GM19455 (cell line): ENCODE measurements at regions not wholly inside any gene's neighbourhood (a gene's known extent, or its start where the extent isn't known, plus 50 kb on each side); places are given as distances from the start of the nearest gene placed in this dataset.
"Not testable (repeated sequence)": the region's sequence is repeated elsewhere in the genome, so short reads cannot be mapped to it uniquely, and the experiment has no call there.

Source experiments
- ATAC-seq: cut with Tn5 transposase; IDR thresholded peaks from one replicate; pipeline ENCODE4 v1.9.1; 2021; ENCODE audit not compliant: unreplicated experiment

GRCh38 chr9:65421486-65421885, 136.5 kb upstream of the FOXD4L5 start:
- ATAC-seq, result not testable (repeated sequence)

GRCh38 chr9:65420771-65421170, 135.8 kb upstream of the FOXD4L5 start:
- ATAC-seq, result no peak

GRCh38 chr9:65418966-65419365, 134.0 kb upstream of the FOXD4L5 start:
- ATAC-seq, result not testable (repeated sequence)

GRCh38 chr9:65416948-65417347, 131.9 kb upstream of the FOXD4L5 start:
- not testable (repeated sequence) for ATAC-seq

- not testable (repeated sequence) for ATAC-seq
Observed at GRCh38 chr9:65414249-65414648, 129.2 kb upstream of the FOXD4L5 start.

GRCh38 chr9:65413371-65413770, 128.4 kb upstream of the FOXD4L5 start:
- ATAC-seq, result not testable (repeated sequence)

GRCh38 chr9:65411901-65412300, 126.9 kb upstream of the FOXD4L5 start:
- no peak for ATAC-seq

GRCh38 chr9:65411336-65411735, 126.3 kb upstream of the FOXD4L5 start:
- no peak for ATAC-seq

GRCh38 chr9:65410926-65411325, 125.9 kb upstream of the FOXD4L5 start:
- no peak for ATAC-seq

GRCh38 chr9:65409471-65409980, 124.5 kb upstream of the FOXD4L5 start:
- ATAC-seq, result no peak

- not testable (repeated sequence) for ATAC-seq
Observed at GRCh38 chr9:65408806-65409205, 123.8 kb upstream of the FOXD4L5 start.

- ATAC-seq, result not testable (repeated sequence)
Observed at GRCh38 chr9:65406625-65407024, 121.6 kb upstream of the FOXD4L5 start.

GRCh38 chr9:65405766-65406165, 120.8 kb upstream of the FOXD4L5 start:
- ATAC-seq, result not testable (repeated sequence)

- ATAC-seq, result no peak
Observed at GRCh38 chr9:65405253-65405652, 120.2 kb upstream of the FOXD4L5 start.

- no peak for ATAC-seq
Observed at GRCh38 chr9:65404232-65405006, 119.4 kb upstream of the FOXD4L5 start.

GRCh38 chr9:65403721-65404120, 118.7 kb upstream of the FOXD4L5 start:
- no peak for ATAC-seq

GRCh38 chr9:65403072-65403471, 118.1 kb upstream of the FOXD4L5 start:
- ATAC-seq, result not testable (repeated sequence)

- ATAC-seq, result not testable (repeated sequence)
Observed at GRCh38 chr9:65402206-65402870, 117.3 kb upstream of the FOXD4L5 start.

- ATAC-seq, result not testable (repeated sequence)
Observed at GRCh38 chr9:65401456-65402045, 116.5 kb upstream of the FOXD4L5 start.

- ATAC-seq, result no peak
Observed at GRCh38 chr9:65400886-65401285, 115.9 kb upstream of the FOXD4L5 start.
